HCT116 (cell line): ENCODE measurements at regions not wholly inside any gene's neighbourhood (a gene's known extent, or its start where the extent isn't known, plus 50 kb on each side); places are given as distances from the start of the nearest gene placed in this dataset.

Experiments used
- ATAC-seq: fragments of 200-7000 bp; cut with Tn5 transposase; 2 replicates; pipeline ENCODE4 v1.9.1; 2020; ENCODE audit warnings: mild to moderate bottlenecking, moderate library complexity
- BruUV-seq: library from RNA; stranded (reverse); fragments of 400-500 nt; replicated peaks from 2 replicates; lab custom pipeline; 2021; lab: Mats Ljungman, UMichigan
- CTCF ChIA-PET: fragments of 300-600 bp; sonication (Branson Sonifier 250); formaldehyde crosslinking; loops from one replicate; lab custom pipeline; 2021; ENCODE audit warnings: antibody characterized with exemption; lab: Charles Lee
- POLR2A ChIA-PET: fragments of 300-600, 350-600 bp; sonication (Branson Sonifier 250); formaldehyde crosslinking; loops from one replicate; lab custom pipeline; 2021; ENCODE audit warnings: antibody characterized with exemption; lab: Charles Lee
- RAD21 ChIA-PET, 2 experiments: fragments of 300-600 bp; sonication (Branson Sonifier 250); formaldehyde crosslinking; loops; one replicate each; lab custom pipeline; 2023; ENCODE audit warnings: low total read pairs in 2 of 2; ENCODE audit not compliant: uncharacterized antibody in 2 of 2, unreplicated experiment in 2 of 2, low non-redundant PET in 1 of 2; lab: Charles Lee
- DNase-seq: peaks from one replicate; pipeline ENCODE4 v3.0.0-alpha.2; 2010; ENCODE audit warnings: low read depth, low spot score
- H2AFZ ChIP-seq: fragments of 200-600 bp; shearing (Covaris generic), sonication (generic); 2 replicates; pipeline ENCODE4 v1.6.1; 2017; ENCODE audit warnings: low read depth, mixed run types, mixed read lengths, antibody characterized with exemption, low read length; ENCODE audit not compliant: poor library complexity, severe bottlenecking
- H3K27ac ChIP-seq: 2 replicates; pipeline ENCODE4 v1.5.1; 2012; ENCODE audit warnings: low read depth, low read length
- H3K27me3 ChIP-seq: fragments of 200-600 bp; sonication (generic); 2 replicates; pipeline ENCODE4 v1.6.1; 2016; ENCODE audit warnings: mixed run types, low read length, mixed read lengths; ENCODE audit not compliant: insufficient read depth
- H3K36me3 ChIP-seq, 2 experiments: fragments of 200-500 bp in 1 of 2; fragments of 200-600 bp in 1 of 2; sonication (Bioruptor generic) in 1 of 2; sonication (generic) in 1 of 2; 2 replicates each; pipeline versions ENCODE4 v1.5.1 to v1.6.1; 2014 to 2016; ENCODE audit warnings: low read length in 2 of 2, inconsistent platforms in 1 of 2, mixed read lengths in 1 of 2, mixed run types in 1 of 2; ENCODE audit not compliant: insufficient read depth in 2 of 2, control insufficient read depth in 1 of 2
- H3K4me1 ChIP-seq, 2 experiments: fragments of 200-600 bp in 1 of 2; sonication (generic) in 1 of 2; 2 replicates each; pipeline versions ENCODE4 v1.5.1 to v1.6.1; 2012 to 2017; ENCODE audit warnings: low read length in 2 of 2, inconsistent platforms in 1 of 2, mild to moderate bottlenecking in 1 of 2, mixed read lengths in 1 of 2, mixed run types in 1 of 2, moderate library complexity in 1 of 2; ENCODE audit not compliant: insufficient read depth in 2 of 2, control insufficient read depth in 1 of 2
- H3K4me2 ChIP-seq: fragments of 200-600 bp; sonication (generic); 2 replicates; pipeline ENCODE4 v1.6.1; 2017; ENCODE audit warnings: mixed run types, low read length, mixed read lengths
- H3K4me3 ChIP-seq, 2 experiments: fragments of 200-600 bp in 1 of 2; sonication (generic) in 1 of 2; replicated peaks in 1 of 2; 2 replicates each; pipeline ENCODE4 v1.5.1; 2011 to 2016; ENCODE audit warnings: low read length in 2 of 2, control low read depth in 1 of 2, low read depth in 1 of 2, mild to moderate bottlenecking in 1 of 2, mixed read lengths in 1 of 2, mixed run types in 1 of 2
- H3K79me2 ChIP-seq: fragments of 200-600 bp; sonication (generic); 2 replicates; pipeline ENCODE4 v1.6.1; 2017; ENCODE audit warnings: mild to moderate bottlenecking, mixed run types, low read length, moderate library complexity, mixed read lengths; ENCODE audit not compliant: insufficient read depth
- H3K9ac ChIP-seq: fragments of 200-600 bp; sonication (generic); 2 replicates; pipeline ENCODE4 v1.6.1; 2016; ENCODE audit warnings: low read length, mixed read lengths
- H3K9me2 ChIP-seq: fragments of 200-600 bp; sonication (generic), shearing (Covaris generic); 2 replicates; pipeline ENCODE4 v1.6.1; 2017; ENCODE audit warnings: mixed run types, mild to moderate bottlenecking, moderate library complexity; ENCODE audit not compliant: insufficient read depth
- H3K9me3 ChIP-seq, 2 experiments: fragments of 200-500 bp in 1 of 2; fragments of 200-600 bp in 1 of 2; sonication (Bioruptor generic) in 1 of 2; sonication (generic) in 1 of 2; 2 replicates each; pipeline ENCODE4 v1.6.1; 2014 to 2017; ENCODE audit warnings: low read length in 2 of 2, mixed read lengths in 2 of 2, inconsistent platforms in 1 of 2, low read depth in 1 of 2, mild to moderate bottlenecking in 1 of 2, mixed run types in 1 of 2, moderate library complexity in 1 of 2; ENCODE audit not compliant: control insufficient read depth in 1 of 2, insufficient read depth in 1 of 2
- H4K20me1 ChIP-seq: fragments of 200-600 bp; sonication (generic), shearing (Covaris generic); 2 replicates; pipeline ENCODE4 v1.6.1; 2017; ENCODE audit warnings: mixed run types, mild to moderate bottlenecking, moderate library complexity; ENCODE audit not compliant: insufficient read depth
- CBX3 ChIP-seq: IDR thresholded peaks from 2 replicates; pipeline ENCODE4 v1.6.1; 2012; ENCODE audit warnings: low read depth
- EGR1 ChIP-seq: IDR thresholded peaks from 2 replicates; pipeline ENCODE4 v1.6.1; 2012; ENCODE audit warnings: low read depth
- EZH2phosphoT487 ChIP-seq: fragments of 200-600 bp; IDR thresholded peaks from 2 replicates; pipeline ENCODE4 v1.6.1; 2018; ENCODE audit warnings: antibody characterized with exemption, borderline replicate concordance
- FOSL1 ChIP-seq: IDR thresholded peaks from 2 replicates; pipeline ENCODE4 v1.6.1; 2012; ENCODE audit warnings: low read depth
- POLR2A ChIP-seq: IDR thresholded peaks from 2 replicates; pipeline ENCODE4 v1.7.0; 2011; ENCODE audit warnings: borderline replicate concordance; ENCODE audit not compliant: insufficient read depth, insufficient read length; ENCODE audit errors: extremely low read depth
- ZFX ChIP-seq: fragments of 450-650 bp; IDR thresholded peaks from 2 replicates; pipeline ENCODE4 v1.6.1; 2017
- intact Hi-C: fragments of 100-400 bp; cut with micrococcal nuclease; formaldehyde crosslinking; loops from 2 replicates; pipeline ENCODE4 v1.10.0; 2022
- TF ChIP-seq, protein P1 (sequence below): IDR thresholded peaks from 2 replicates; pipeline ENCODE4 v1.6.1; 2011; ENCODE audit warnings: mild to moderate bottlenecking, low read length, moderate library complexity; ENCODE audit not compliant: insufficient replicate concordance; ENCODE audit errors: extremely low read depth
- TF ChIP-seq, protein P2 (sequence below), 3 experiments: fragments of 200-600 bp in 1 of 3; sonication (generic) in 1 of 3; IDR thresholded peaks in 2 of 3; conservative IDR thresholded peaks in 1 of 3; 2 replicates each; pipeline ENCODE4 v1.5.1; 2012 to 2017; ENCODE audit warnings: low read depth in 2 of 3, low read length in 2 of 3, antibody characterized with exemption in 1 of 3, borderline replicate concordance in 1 of 3, control low read depth in 1 of 3, mild to moderate bottlenecking in 1 of 3, mixed read lengths in 1 of 3, mixed run types in 1 of 3, moderate library complexity in 1 of 3; ENCODE audit not compliant: insufficient read depth in 1 of 3
- TF ChIP-seq, protein P3 (sequence below): IDR thresholded peaks from 2 replicates; pipeline ENCODE4 v1.6.1; 2012; ENCODE audit warnings: low read depth

DNA sequence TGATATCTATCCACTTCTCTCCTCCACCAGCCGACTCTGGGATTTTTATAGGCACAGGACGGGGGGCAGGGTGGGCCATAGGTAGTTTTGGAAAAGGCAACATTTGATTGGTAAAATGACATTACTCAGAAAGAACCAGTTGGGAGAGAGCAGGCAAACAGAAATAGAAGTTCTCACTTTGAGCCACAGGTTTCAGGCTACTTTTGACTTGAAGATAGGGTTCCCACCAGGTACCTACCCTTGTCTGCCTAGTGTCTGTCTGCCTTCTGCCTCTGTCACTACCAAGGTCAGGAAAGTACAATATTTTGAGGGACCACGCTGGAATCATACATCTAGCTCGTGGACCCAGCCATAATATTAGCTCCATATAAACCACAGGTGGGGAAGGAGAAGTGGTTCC, 412.9 kb upstream of the GRM7 start:
- Histone ChIP-seq H3K4me1 (no peaks in the 10 kb centered on the region), H3K9me2 (no peaks in the 10 kb centered on the region), H4K20me1 (no peaks in the 10 kb centered on the region), H3K27ac (no peak overlapping the region), H3K9me3 (no peaks in the 10 kb centered on the region), H3K36me3 (no peaks in the 10 kb centered on the region), H3K4me3 (no peak overlapping the region), H3K27me3 (no peaks in the 10 kb centered on the region), H3K4me2 (no peak overlapping the region), H3K79me2 (no peaks in the 10 kb centered on the region)
- CTCF ChIA-PET, result no interaction called here
- RAD21 ChIA-PET, result no interaction called here
- POLR2A ChIA-PET, result no interaction called here
- no peak for TF ChIP-seq EGR1
- TF ChIP-seq, all 23 proteins: peak for 0
- no TSS peak for BruUV-seq
- Histone ChIP-seq H3K9ac (no peak overlapping the region), H2AFZ (no peak overlapping the region)
- DNase-seq, result no peak
- no peak for ATAC-seq
- intact Hi-C loops, result no loop called here

DNA sequence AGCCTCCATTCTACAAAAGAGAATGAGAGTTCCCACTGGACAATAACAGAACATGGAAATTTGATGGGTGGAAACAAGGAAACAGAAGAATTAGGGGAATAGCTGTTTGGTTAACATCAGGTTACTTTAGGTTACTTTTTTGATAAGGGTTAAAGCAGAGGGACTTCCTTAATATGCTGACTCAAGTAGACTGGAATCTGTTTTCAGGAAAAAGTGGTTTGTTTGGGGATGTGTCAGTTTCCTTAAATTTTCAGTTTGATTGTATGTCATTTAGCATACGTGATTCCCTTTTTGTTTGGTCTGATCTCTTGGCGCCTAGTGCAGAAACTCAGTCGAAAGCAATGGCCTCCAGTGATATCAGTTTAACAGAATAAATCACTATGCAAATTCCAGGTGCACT, 411.8 kb upstream of the GRM7 start:
- Histone ChIP-seq H4K20me1 (no peaks in the 10 kb centered on the region), H3K4me1 (no peaks in the 10 kb centered on the region), H3K79me2 (no peaks in the 10 kb centered on the region), H3K9me3 (no peaks in the 10 kb centered on the region), H3K27ac (no peak overlapping the region), H3K4me2 (no peak overlapping the region), H3K27me3 (no peaks in the 10 kb centered on the region), H2AFZ (no peak overlapping the region), H3K9me2 (no peaks in the 10 kb centered on the region), H3K4me3 (no peak overlapping the region), H3K9ac (no peak overlapping the region), H3K36me3 (no peaks in the 10 kb centered on the region)
- intact Hi-C loops, result no loop called here
- CTCF ChIA-PET, result no interaction called here
- POLR2A ChIA-PET, result no interaction called here
- ATAC-seq, result no peak
- DNase-seq, result no peak
- TF ChIP-seq, protein P1, sequence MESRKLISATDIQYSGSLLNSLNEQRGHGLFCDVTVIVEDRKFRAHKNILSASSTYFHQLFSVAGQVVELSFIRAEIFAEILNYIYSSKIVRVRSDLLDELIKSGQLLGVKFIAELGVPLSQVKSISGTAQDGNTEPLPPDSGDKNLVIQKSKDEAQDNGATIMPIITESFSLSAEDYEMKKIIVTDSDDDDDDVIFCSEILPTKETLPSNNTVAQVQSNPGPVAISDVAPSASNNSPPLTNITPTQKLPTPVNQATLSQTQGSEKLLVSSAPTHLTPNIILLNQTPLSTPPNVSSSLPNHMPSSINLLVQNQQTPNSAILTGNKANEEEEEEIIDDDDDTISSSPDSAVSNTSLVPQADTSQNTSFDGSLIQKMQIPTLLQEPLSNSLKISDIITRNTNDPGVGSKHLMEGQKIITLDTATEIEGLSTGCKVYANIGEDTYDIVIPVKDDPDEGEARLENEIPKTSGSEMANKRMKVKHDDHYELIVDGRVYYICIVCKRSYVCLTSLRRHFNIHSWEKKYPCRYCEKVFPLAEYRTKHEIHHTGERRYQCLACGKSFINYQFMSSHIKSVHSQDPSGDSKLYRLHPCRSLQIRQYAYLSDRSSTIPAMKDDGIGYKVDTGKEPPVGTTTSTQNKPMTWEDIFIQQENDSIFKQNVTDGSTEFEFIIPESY, result no peak
- TF ChIP-seq, protein P2, sequence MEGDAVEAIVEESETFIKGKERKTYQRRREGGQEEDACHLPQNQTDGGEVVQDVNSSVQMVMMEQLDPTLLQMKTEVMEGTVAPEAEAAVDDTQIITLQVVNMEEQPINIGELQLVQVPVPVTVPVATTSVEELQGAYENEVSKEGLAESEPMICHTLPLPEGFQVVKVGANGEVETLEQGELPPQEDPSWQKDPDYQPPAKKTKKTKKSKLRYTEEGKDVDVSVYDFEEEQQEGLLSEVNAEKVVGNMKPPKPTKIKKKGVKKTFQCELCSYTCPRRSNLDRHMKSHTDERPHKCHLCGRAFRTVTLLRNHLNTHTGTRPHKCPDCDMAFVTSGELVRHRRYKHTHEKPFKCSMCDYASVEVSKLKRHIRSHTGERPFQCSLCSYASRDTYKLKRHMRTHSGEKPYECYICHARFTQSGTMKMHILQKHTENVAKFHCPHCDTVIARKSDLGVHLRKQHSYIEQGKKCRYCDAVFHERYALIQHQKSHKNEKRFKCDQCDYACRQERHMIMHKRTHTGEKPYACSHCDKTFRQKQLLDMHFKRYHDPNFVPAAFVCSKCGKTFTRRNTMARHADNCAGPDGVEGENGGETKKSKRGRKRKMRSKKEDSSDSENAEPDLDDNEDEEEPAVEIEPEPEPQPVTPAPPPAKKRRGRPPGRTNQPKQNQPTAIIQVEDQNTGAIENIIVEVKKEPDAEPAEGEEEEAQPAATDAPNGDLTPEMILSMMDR (IDR thresholded peaks at IDR 0.05 in 2 of 3, conservative IDR thresholded peaks at IDR 0.05 in 1 of 3; ENCODE audit: borderline replicate concordance in 1 of 3, insufficient read depth in 1 of 3, low read depth in 2 of 3, low read length in 2 of 3), result no peak
- TF ChIP-seq CBX3, result no peak
- TF ChIP-seq ZFX, result no peak
- TF ChIP-seq EZH2phosphoT487, result no peak
- TF ChIP-seq POLR2A, result no peak
- TF ChIP-seq, protein P3, sequence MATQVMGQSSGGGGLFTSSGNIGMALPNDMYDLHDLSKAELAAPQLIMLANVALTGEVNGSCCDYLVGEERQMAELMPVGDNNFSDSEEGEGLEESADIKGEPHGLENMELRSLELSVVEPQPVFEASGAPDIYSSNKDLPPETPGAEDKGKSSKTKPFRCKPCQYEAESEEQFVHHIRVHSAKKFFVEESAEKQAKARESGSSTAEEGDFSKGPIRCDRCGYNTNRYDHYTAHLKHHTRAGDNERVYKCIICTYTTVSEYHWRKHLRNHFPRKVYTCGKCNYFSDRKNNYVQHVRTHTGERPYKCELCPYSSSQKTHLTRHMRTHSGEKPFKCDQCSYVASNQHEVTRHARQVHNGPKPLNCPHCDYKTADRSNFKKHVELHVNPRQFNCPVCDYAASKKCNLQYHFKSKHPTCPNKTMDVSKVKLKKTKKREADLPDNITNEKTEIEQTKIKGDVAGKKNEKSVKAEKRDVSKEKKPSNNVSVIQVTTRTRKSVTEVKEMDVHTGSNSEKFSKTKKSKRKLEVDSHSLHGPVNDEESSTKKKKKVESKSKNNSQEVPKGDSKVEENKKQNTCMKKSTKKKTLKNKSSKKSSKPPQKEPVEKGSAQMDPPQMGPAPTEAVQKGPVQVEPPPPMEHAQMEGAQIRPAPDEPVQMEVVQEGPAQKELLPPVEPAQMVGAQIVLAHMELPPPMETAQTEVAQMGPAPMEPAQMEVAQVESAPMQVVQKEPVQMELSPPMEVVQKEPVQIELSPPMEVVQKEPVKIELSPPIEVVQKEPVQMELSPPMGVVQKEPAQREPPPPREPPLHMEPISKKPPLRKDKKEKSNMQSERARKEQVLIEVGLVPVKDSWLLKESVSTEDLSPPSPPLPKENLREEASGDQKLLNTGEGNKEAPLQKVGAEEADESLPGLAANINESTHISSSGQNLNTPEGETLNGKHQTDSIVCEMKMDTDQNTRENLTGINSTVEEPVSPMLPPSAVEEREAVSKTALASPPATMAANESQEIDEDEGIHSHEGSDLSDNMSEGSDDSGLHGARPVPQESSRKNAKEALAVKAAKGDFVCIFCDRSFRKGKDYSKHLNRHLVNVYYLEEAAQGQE, result no peak
- no peak for TF ChIP-seq FOSL1
- TF ChIP-seq EGR1, result no peak
- no TSS peak for BruUV-seq
- RAD21 ChIA-PET, result no interaction called here
